HG02642 (cell line): ENCODE measurements at regions not wholly inside any gene's neighbourhood (a gene's known extent, or its start where the extent isn't known, plus 50 kb on each side); places are given as distances from the start of the nearest gene placed in this dataset.

Experiments
- ATAC-seq: cut with Tn5 transposase; IDR thresholded peaks from one replicate; pipeline ENCODE4 v1.9.1; 2021; ENCODE audit warnings: mild to moderate bottlenecking; ENCODE audit not compliant: unreplicated experiment, poor library complexity

GRCh38 chr13:105338006-105338405 is 1197.5 kb downstream of the EFNB2 start:
- no peak for ATAC-seq

GRCh38 chr13:105336706-105337576 is 1198.5 kb downstream of the EFNB2 start:
- ATAC-seq: no peak

- no peak for ATAC-seq
These were observed 1201.3 kb downstream of the EFNB2 start for GRCh38 chr13:105334211-105334610.

- no peak for ATAC-seq
These were observed 1202.0 kb downstream of the EFNB2 start for GRCh38 chr13:105333416-105333815.

GRCh38 chr13:105329359-105329758 is 1206.1 kb downstream of the EFNB2 start:
- no peak for ATAC-seq

- no peak for ATAC-seq
These were observed 1207.2 kb downstream of the EFNB2 start for GRCh38 chr13:105328212-105328611.

GRCh38 chr13:105327581-105328126 is 1207.8 kb downstream of the EFNB2 start:
- ATAC-seq: no peak

GRCh38 chr13:105319875-105320274 is 1215.6 kb downstream of the EFNB2 start:
- no peak for ATAC-seq

GRCh38 chr13:105316731-105317130 is 1218.7 kb downstream of the EFNB2 start:
- no peak for ATAC-seq

GRCh38 chr13:105312906-105313305 is 1222.6 kb downstream of the EFNB2 start:
- ATAC-seq: no peak

GRCh38 chr13:105311094-105311493 is 1224.4 kb downstream of the EFNB2 start:
- ATAC-seq: no peak

GRCh38 chr13:105307776-105308175 is 1227.7 kb downstream of the EFNB2 start:
- no peak for ATAC-seq

- ATAC-seq: no peak
These were observed 1237.6 kb downstream of the EFNB2 start for GRCh38 chr13:105297839-105298238.

- no peak for ATAC-seq
These were observed 1243.5 kb downstream of the EFNB2 start for GRCh38 chr13:105291987-105292386.

GRCh38 chr13:105290596-105290995 is 1244.9 kb downstream of the EFNB2 start:
- no peak for ATAC-seq

- ATAC-seq: no peak
These were observed 1249.9 kb downstream of the EFNB2 start for GRCh38 chr13:105285526-105285925.

GRCh38 chr13:105282406-105283285 is 1252.8 kb downstream of the EFNB2 start:
- ATAC-seq: no peak

- ATAC-seq: no peak
These were observed 1256.5 kb downstream of the EFNB2 start for GRCh38 chr13:105278943-105279381.

- no peak for ATAC-seq
These were observed 1258.9 kb downstream of the EFNB2 start for GRCh38 chr13:105276571-105276970.

- no peak for ATAC-seq
These were observed 1261.7 kb downstream of the EFNB2 start for GRCh38 chr13:105273665-105274222.
